Lung (tissue), 11 donors: ENCODE measurements at regions not wholly inside any gene's neighbourhood (a gene's known extent, or its start where the extent isn't known, plus 50 kb on each side); places are given as distances from the start of the nearest gene placed in this dataset.

Experiments used
- ATAC-seq: fragments of 200-7000 bp; cut with Tn5 transposase; one replicate; pipeline ENCODE4 v1.9.1; 2020; ENCODE audit warnings: moderate number of reproducible peaks; ENCODE audit not compliant: insufficient read depth, low FRiP score
- DNase-seq, 3 donors: peaks; one replicate each; pipeline ENCODE4 v3.0.0-alpha.2; 2013 to 2017
- H3K27ac ChIP-seq, 2 donors: one replicate each; pipeline ENCODE4 v1.5.1; 2013; ENCODE audit warnings: mild to moderate bottlenecking in 2 of 2, moderate library complexity in 2 of 2, control low read depth in 1 of 2, inconsistent platforms in 1 of 2, low read depth in 1 of 2, low read length in 1 of 2
- H3K27me3 ChIP-seq, 3 donors: one replicate each; pipeline ENCODE4 v1.5.1; 2013; ENCODE audit warnings: low read length in 2 of 3; ENCODE audit not compliant: control insufficient read depth in 3 of 3, insufficient read depth in 3 of 3
- H3K36me3 ChIP-seq, 4 donors: one replicate each; pipeline ENCODE4 v1.5.1; 2013; ENCODE audit warnings: low read length in 4 of 4, mild to moderate bottlenecking in 1 of 4, moderate library complexity in 1 of 4; ENCODE audit not compliant: control insufficient read depth in 4 of 4, insufficient read depth in 4 of 4
- H3K4me1 ChIP-seq, 5 donors: one replicate each; pipeline ENCODE4 v1.5.1; 2013; ENCODE audit warnings: low read length in 5 of 5, mild to moderate bottlenecking in 2 of 5, moderate library complexity in 1 of 5; ENCODE audit not compliant: control insufficient read depth in 5 of 5, insufficient read depth in 5 of 5
- H3K4me3 ChIP-seq: one replicate; pipeline ENCODE4 v1.5.1; 2013; ENCODE audit warnings: mild to moderate bottlenecking, control low read depth, moderate library complexity
- H3K9ac ChIP-seq, 2 donors: one replicate each; pipeline ENCODE4 v1.5.1; 2013; ENCODE audit warnings: low read length in 2 of 2, control low read depth in 1 of 2; ENCODE audit not compliant: insufficient read depth in 1 of 2
- H3K9me3 ChIP-seq, 4 donors: one replicate each; pipeline ENCODE4 v1.5.1; 2013; ENCODE audit warnings: low read length in 3 of 4, mild to moderate bottlenecking in 1 of 4, moderate library complexity in 1 of 4; ENCODE audit not compliant: control insufficient read depth in 4 of 4, insufficient read depth in 3 of 4
- WGBS, 2 donors: extraction: QIAGEN DNeasy Blood & Tissue Kit; methylation state at CpG; one replicate each; pipeline ENCODE4 v1.1.7; 2013; 5-methylcytosine and 5-hydroxymethylcytosine counted together
- TF ChIP-seq, protein P1 (sequence below): IDR thresholded peaks from 2 replicates; pipeline ENCODE4 v1.5.1; 2012; ENCODE audit warnings: mild to moderate bottlenecking; ENCODE audit errors: control extremely low read depth, extremely low read depth
- donor health status: control.
- donor health status: control.
- donor health status: Bipolar disorder and iron deficiency.
- donor health status: healthy.
- donor health status: DM: yes; HTN: yes; CAD: no.

DNA sequence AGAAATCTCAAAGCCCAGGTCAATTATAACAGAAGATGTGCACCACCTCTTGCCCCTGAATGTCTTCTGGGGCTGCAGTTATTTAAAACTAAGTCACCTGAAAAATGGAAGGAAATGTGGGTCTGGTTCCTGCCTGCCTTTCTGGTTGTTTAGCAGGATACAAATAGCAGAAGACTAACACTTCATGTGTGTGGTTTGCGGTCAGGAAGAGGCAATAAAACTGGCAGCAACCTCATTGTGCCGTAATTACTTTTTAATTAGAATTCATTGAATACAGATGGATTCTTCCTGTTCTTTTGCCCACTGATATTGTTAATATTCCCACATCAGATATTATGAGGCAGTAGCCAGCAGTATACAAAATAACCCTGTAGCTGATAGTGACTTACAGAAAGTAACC lies 345.7 kb downstream of the ZNF326 start:
- Histone ChIP-seq H3K9me3 (peaks cover 0 to 2% (median 0%) of the 10 kb centered on the region in 4 donors), H3K36me3 (no peaks in the 10 kb centered on the region), H3K9ac (no peak overlapping the region), H3K27me3 (no peaks in the 10 kb centered on the region), H3K4me1 (peaks cover 0 to 11% (median 0%) of the 10 kb centered on the region in 5 donors), H3K27ac (no peak overlapping the region), H3K4me3 (no peak overlapping the region)
- 17 to 33% methylated on average over 2 of the region's 2 CpGs for WGBS, 2 donors
- TF ChIP-seq, protein P1, sequence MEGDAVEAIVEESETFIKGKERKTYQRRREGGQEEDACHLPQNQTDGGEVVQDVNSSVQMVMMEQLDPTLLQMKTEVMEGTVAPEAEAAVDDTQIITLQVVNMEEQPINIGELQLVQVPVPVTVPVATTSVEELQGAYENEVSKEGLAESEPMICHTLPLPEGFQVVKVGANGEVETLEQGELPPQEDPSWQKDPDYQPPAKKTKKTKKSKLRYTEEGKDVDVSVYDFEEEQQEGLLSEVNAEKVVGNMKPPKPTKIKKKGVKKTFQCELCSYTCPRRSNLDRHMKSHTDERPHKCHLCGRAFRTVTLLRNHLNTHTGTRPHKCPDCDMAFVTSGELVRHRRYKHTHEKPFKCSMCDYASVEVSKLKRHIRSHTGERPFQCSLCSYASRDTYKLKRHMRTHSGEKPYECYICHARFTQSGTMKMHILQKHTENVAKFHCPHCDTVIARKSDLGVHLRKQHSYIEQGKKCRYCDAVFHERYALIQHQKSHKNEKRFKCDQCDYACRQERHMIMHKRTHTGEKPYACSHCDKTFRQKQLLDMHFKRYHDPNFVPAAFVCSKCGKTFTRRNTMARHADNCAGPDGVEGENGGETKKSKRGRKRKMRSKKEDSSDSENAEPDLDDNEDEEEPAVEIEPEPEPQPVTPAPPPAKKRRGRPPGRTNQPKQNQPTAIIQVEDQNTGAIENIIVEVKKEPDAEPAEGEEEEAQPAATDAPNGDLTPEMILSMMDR: no peak
- no peak for ATAC-seq
- no peak for DNase-seq

DNA sequence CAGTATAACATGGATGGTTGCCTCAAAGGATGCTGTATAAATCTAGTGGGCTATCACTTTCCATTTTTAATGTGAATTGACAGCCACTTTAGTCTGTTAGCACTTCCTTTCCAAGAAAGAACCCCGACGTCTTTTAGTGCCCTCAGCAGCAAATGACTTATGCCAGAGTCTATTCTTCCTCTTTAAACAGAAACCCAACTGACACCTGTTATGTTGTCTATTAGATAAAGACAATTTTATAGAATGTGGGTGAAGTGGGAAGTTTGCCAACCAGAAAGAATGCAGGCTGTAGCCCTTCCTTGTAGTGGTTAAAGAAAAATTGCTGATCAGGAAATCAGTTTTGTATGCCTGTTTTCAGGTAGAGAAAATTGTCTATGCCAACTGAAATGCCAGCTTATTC lies 344.9 kb downstream of the ZNF326 start:
- H3K9me3 ChIP-seq: peaks cover 0 to 2% (median 0%) of the 10 kb centered on the region in 4 donors
- no peak overlapping the region for H3K4me3 ChIP-seq
- H3K4me1 ChIP-seq: peaks cover 0 to 11% (median 0%) of the 10 kb centered on the region in 5 donors
- no peak for DNase-seq
- H3K27ac ChIP-seq: no peak overlapping the region
- 15 to 40% methylated on average over 2 of the region's 2 CpGs for WGBS, 2 donors
- TF ChIP-seq, protein P1: no peak
- no peaks in the 10 kb centered on the region for H3K27me3 ChIP-seq
- no peak for ATAC-seq
- H3K36me3 ChIP-seq: no peaks in the 10 kb centered on the region
- no peak overlapping the region for H3K9ac ChIP-seq

DNA sequence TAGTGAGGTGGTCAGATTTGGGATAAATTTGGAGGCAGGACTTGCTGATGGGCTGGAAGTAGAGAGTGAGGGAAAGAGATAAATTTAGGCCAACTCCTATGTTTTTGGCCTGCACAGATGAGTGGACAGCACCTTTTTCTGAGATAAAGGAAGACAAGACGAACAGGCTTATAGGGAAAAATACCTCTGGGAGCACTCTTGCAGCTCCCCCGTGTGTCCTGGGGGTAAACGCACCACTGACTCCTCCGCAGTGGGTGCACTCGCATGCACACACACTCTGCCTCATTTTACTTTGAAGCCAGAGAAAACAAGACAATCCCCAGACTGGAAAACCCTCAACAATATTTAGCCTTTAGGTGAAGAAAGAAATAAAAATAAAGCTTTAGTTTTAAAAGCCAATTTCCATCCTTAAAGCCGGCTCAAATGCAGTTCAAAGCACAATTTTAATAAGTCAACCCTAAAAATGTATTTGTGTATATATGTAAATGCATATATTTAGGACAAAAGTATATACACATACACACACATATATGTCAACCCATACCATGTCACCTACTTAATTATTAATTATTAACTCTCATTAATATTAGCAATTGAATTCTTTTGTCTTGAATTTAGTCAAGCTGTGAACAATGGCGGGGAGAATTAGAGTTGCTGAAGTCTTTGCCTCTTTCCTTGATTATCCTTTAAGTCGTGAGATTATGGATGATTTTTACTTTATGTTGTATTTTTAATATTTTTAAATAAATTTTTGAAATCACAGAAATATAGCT lies 341.8 kb downstream of the ZNF326 start:
- Histone ChIP-seq H3K4me1 (peaks cover 0 to 9% (median 0%) of the 10 kb centered on the region in 5 donors), H3K4me3 (no peak overlapping the region), H3K9me3 (peaks cover 0 to 2% (median 0%) of the 10 kb centered on the region in 4 donors), H3K27me3 (no peaks in the 10 kb centered on the region), H3K9ac (no peak overlapping the region), H3K36me3 (no peaks in the 10 kb centered on the region), H3K27ac (no peak overlapping the region)
- TF ChIP-seq, protein P1: no peak
- ATAC-seq (no peak), DNase-seq (no peak)
- 90 to 93% methylated on average over 8 of the region's 8 CpGs for WGBS, 2 donors

GRCh38 chr1:90335558-90335957 lies 340.6 kb downstream of the ZNF326 start:
- Histone ChIP-seq H3K4me1 (no peaks in the 10 kb centered on the region), H3K27me3 (no peaks in the 10 kb centered on the region), H3K27ac (no peak overlapping the region), H3K9me3 (peaks cover 0 to 2% (median 0%) of the 10 kb centered on the region in 4 donors), H3K9ac (no peak overlapping the region), H3K4me3 (no peak overlapping the region), H3K36me3 (no peaks in the 10 kb centered on the region)
- TF ChIP-seq, protein P1: no peak
- WGBS, 2 donors: 78 to 91% methylated on average over 3 of the region's 3 CpGs
- ATAC-seq (no peak), DNase-seq (no peak)
